DND-41 (cell line): ENCODE measurements at regions not wholly inside any gene's neighbourhood (a gene's known extent, or its start where the extent isn't known, plus 50 kb on each side); places are given as distances from the start of the nearest gene placed in this dataset.

Experiments used
- ATAC-seq: fragments of 200-7000 bp; cut with Tn5 transposase; 3 replicates; pipeline ENCODE4 v1.9.1; 2021; ENCODE audit warnings: low read depth; ENCODE audit not compliant: insufficient read depth
- DNase-seq: peaks from one replicate; pipeline ENCODE4 v3.0.0-alpha.2; 2020
- H2AFZ ChIP-seq: 2 replicates; pipeline ENCODE4 v1.6.0; 2012; ENCODE audit warnings: low read depth, low read length
- H3K27ac ChIP-seq: 2 replicates; pipeline ENCODE4 v1.5.1; 2012; ENCODE audit warnings: low read length, inconsistent platforms
- H3K27me3 ChIP-seq: fragments of 200-600 bp; sonication (generic); 2 replicates; pipeline ENCODE4 v1.6.0; 2012; ENCODE audit warnings: low read length, mild to moderate bottlenecking, inconsistent platforms; ENCODE audit not compliant: insufficient read depth, poor library complexity
- H3K36me3 ChIP-seq: 2 replicates; pipeline ENCODE4 v1.5.1; 2012; ENCODE audit warnings: low read length, inconsistent platforms; ENCODE audit not compliant: insufficient read depth
- H3K4me1 ChIP-seq: 2 replicates; pipeline ENCODE4 v1.5.1; 2012; ENCODE audit warnings: mild to moderate bottlenecking, low read length; ENCODE audit not compliant: insufficient read depth
- H3K4me2 ChIP-seq: 2 replicates; pipeline ENCODE4 v1.6.0; 2012; ENCODE audit warnings: mild to moderate bottlenecking, moderate library complexity, low read length, inconsistent platforms; ENCODE audit not compliant: insufficient read depth
- H3K4me3 ChIP-seq, 2 experiments: fragments of 200-600 bp in 1 of 2; shearing (Covaris generic) in 1 of 2; 2 replicates each; pipeline ENCODE4 v1.5.1; 2012 to 2016; ENCODE audit warnings: inconsistent platforms in 2 of 2, low read length in 2 of 2, mild to moderate bottlenecking in 2 of 2, low read depth in 1 of 2, moderate library complexity in 1 of 2
- H3K79me2 ChIP-seq: 2 replicates; pipeline ENCODE4 v1.6.0; 2012; ENCODE audit warnings: low read length, inconsistent platforms; ENCODE audit not compliant: insufficient read depth
- H3K9ac ChIP-seq: 2 replicates; pipeline ENCODE4 v1.6.0; 2012; ENCODE audit warnings: low read depth, mild to moderate bottlenecking, inconsistent platforms, low read length, moderate library complexity
- H3K9me3 ChIP-seq: 2 replicates; pipeline ENCODE4 v1.5.1; 2012; ENCODE audit warnings: low read length, moderate library complexity, mild to moderate bottlenecking, inconsistent platforms; ENCODE audit not compliant: insufficient read depth, severe bottlenecking
- H4K20me1 ChIP-seq: 2 replicates; pipeline ENCODE4 v1.6.0; 2012; ENCODE audit warnings: low read length; ENCODE audit not compliant: insufficient read depth
- EZH2 ChIP-seq: IDR thresholded peaks from 3 replicates; pipeline ENCODE4 v1.6.1; 2012; ENCODE audit warnings: borderline replicate concordance, low read depth, mild to moderate bottlenecking, moderate library complexity, low read length, inconsistent platforms; ENCODE audit not compliant: severe bottlenecking
- TF ChIP-seq, protein P1 (sequence below): IDR thresholded peaks from 2 replicates; pipeline ENCODE4 v1.5.1; 2012; ENCODE audit warnings: borderline replicate concordance, low read length, moderate library complexity, mild to moderate bottlenecking; ENCODE audit not compliant: poor library complexity, severe bottlenecking; ENCODE audit errors: extremely low read depth

DNA sequence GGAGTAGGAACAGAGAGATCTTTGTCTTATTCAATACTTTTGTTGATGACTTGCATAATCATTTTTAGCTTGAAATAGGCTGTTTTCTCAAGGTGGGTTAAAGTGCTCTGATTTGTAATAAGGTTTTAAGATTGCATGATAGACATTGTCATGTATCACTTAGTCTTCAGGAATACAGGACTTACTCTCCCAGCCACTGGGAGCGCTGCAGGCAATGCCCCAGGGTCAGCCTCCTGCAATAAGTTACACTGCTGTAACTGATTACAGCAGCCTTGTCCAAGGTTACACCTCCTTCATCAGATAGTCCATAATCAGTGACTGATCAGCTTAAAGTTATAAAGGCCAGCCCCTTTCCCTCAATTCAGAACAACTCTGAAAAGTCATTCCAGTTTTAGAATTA is 218.6 kb downstream of the ESM1 start:
- H4K20me1 ChIP-seq: no peaks in the 10 kb centered on the region
- no peak overlapping the region for H3K4me3 ChIP-seq
- no peak for ATAC-seq
- H3K9ac ChIP-seq: no peak overlapping the region
- H3K27ac ChIP-seq: no peak overlapping the region
- no peak overlapping the region for H3K4me2 ChIP-seq
- no peaks in the 10 kb centered on the region for H3K4me1 ChIP-seq
- no peaks in the 10 kb centered on the region for H3K79me2 ChIP-seq
- H2AFZ ChIP-seq: no peak overlapping the region
- TF ChIP-seq EZH2: no peak
- TF ChIP-seq, protein P1, sequence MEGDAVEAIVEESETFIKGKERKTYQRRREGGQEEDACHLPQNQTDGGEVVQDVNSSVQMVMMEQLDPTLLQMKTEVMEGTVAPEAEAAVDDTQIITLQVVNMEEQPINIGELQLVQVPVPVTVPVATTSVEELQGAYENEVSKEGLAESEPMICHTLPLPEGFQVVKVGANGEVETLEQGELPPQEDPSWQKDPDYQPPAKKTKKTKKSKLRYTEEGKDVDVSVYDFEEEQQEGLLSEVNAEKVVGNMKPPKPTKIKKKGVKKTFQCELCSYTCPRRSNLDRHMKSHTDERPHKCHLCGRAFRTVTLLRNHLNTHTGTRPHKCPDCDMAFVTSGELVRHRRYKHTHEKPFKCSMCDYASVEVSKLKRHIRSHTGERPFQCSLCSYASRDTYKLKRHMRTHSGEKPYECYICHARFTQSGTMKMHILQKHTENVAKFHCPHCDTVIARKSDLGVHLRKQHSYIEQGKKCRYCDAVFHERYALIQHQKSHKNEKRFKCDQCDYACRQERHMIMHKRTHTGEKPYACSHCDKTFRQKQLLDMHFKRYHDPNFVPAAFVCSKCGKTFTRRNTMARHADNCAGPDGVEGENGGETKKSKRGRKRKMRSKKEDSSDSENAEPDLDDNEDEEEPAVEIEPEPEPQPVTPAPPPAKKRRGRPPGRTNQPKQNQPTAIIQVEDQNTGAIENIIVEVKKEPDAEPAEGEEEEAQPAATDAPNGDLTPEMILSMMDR: peak; percentile 26
- H3K36me3 ChIP-seq: no peaks in the 10 kb centered on the region
- H3K27me3 ChIP-seq: no peaks in the 10 kb centered on the region
- H3K9me3 ChIP-seq: no peaks in the 10 kb centered on the region
- no peak for DNase-seq

DNA sequence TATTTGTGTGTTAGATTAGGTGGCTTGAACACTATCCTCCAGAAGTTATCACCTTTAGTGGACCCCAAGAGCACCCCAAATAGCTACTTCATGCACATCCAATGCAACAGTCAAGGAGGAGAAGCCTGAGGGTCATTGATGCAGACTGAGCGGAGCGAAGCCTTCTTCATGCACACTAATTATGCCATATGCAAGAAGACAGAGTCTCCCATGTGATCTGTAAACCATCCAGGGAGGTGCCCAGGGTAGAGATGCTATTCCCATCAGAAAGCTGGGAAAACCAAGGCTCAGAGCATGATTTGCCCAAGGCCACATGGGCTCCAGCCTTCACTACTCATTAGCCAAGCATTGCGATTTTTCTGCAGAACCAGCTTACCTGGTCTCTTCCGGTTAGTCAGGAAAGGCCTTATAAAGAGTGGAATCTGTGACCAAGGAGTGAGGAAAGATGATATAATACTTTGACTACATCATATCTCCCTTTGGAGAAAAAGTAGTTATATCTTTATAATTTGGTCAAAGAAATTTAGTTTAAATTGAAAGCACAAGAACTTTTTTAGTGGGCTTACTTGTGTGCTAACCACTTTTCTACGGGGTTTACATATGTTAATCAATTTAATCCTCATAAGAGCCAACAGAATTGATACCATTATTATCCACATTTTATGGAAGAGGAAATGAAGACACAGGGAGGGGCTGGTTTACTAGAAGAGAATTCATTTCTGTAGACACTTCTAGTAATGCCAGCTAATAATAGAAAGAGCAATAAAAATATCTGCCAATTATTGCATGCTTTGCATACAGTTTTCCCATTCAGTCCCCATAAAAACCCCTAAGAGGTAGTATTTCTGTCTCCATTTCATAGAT is 220.0 kb downstream of the ESM1 start:
- H3K4me3 ChIP-seq: no peak overlapping the region
- H3K36me3 ChIP-seq: no peaks in the 10 kb centered on the region
- TF ChIP-seq, protein P1: no peak
- no peak for TF ChIP-seq EZH2

DNA sequence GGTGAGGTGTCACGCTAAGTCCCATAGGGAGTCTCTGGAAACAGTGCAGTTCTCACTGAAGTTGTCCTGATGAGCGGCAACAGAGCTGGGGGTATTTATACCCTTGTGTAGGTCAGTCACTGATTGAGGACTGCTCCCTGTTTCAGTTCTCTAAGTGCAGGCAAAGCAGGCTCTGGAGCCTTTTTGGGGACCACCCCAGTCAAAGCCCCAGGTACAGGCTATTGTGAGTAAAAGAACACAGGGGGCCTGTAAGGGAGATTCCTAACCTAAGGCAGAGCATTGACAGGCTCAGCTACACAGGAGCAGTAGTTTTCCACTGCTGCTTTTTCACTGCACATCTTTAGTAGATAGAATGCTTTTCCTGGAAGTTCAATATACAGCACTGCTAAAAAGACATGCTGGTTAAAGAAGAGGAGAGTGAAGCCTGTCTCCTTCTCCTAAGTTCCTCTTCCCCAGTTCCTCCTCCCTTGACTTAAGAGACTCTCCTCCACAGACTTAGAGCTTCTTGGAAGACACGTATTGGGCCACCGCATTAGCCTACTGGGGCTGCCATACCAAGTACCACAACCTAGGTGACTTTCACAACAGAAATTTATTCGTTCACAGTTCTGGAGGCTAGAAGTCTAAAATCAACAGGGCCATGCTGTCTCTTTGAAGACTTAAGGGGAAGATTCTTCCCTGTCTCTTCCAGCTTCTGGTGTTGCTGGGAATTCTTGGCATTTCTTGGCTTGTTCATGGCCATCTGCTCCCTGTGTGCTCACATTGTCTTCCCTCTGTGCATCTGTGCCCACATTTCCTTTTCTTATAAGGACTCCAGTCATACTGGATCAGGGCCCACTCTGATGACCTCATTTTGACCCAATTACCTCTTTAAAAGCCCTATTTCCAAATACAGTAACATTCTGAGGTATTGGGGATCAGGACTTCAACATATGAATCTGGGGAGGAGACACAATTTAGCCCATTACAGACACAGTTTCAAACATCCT is 221.0 kb downstream of the ESM1 start:
- H3K27ac ChIP-seq: no peak overlapping the region
- DNase-seq: no peak

More for the DNA sequence above, 220.0 kb downstream of the ESM1 start:
- no peak for DNase-seq
- no peaks in the 10 kb centered on the region for H3K9me3 ChIP-seq
- no peak overlapping the region for H3K9ac ChIP-seq
- no peaks in the 10 kb centered on the region for H3K4me1 ChIP-seq
- H2AFZ ChIP-seq: no peak overlapping the region
- no peak overlapping the region for H3K27ac ChIP-seq
- peaks cover 3% of the 10 kb centered on the region for H3K27me3 ChIP-seq
- no peaks in the 10 kb centered on the region for H3K79me2 ChIP-seq
- no peak for ATAC-seq
- no peaks in the 10 kb centered on the region for H4K20me1 ChIP-seq
- H3K4me2 ChIP-seq: no peak overlapping the region

More for the DNA sequence above, 221.0 kb downstream of the ESM1 start:
- peaks cover 3% of the 10 kb centered on the region for H3K27me3 ChIP-seq
- no peak for ATAC-seq
- H3K9ac ChIP-seq: no peak overlapping the region
- no peaks in the 10 kb centered on the region for H3K4me1 ChIP-seq
- no peaks in the 10 kb centered on the region for H3K9me3 ChIP-seq
- no peaks in the 10 kb centered on the region for H4K20me1 ChIP-seq
- TF ChIP-seq, protein P1: no peak
- TF ChIP-seq EZH2: no peak
- H3K4me3 ChIP-seq: no peak overlapping the region
- no peaks in the 10 kb centered on the region for H3K36me3 ChIP-seq
- no peak overlapping the region for H3K4me2 ChIP-seq
- no peaks in the 10 kb centered on the region for H3K79me2 ChIP-seq
- H2AFZ ChIP-seq: no peak overlapping the region
